Fibroblast of lung (primary cell): ENCODE measurements at regions not wholly inside any gene's neighbourhood (a gene's known extent, or its start where the extent isn't known, plus 50 kb on each side); places are given as distances from the start of the nearest gene placed in this dataset.

Experiments
- DNase-seq, 2 donors: peaks; one replicate each; pipeline versions ENCODE4 v3.0.0 to v3.0.0-alpha.2; 2010; ENCODE audit warnings: low read depth in 2 of 2
- H2AFZ ChIP-seq: 2 replicates; pipeline ENCODE4 v1.5.1; 2012; ENCODE audit warnings: low read length, control low read depth, inconsistent platforms
- H3K27ac ChIP-seq: 2 replicates; pipeline ENCODE4 v1.5.1; 2011; ENCODE audit warnings: low read length, control low read depth; ENCODE audit not compliant: insufficient read depth
- H3K27me3 ChIP-seq: 2 replicates; pipeline ENCODE4 v1.5.1; 2011; ENCODE audit warnings: mild to moderate bottlenecking, low read length; ENCODE audit not compliant: control insufficient read depth, insufficient read depth
- H3K36me3 ChIP-seq: 2 replicates; pipeline ENCODE4 v1.5.1; 2011; ENCODE audit warnings: low read length; ENCODE audit not compliant: control insufficient read depth, insufficient read depth
- H3K4me1 ChIP-seq: 2 replicates; pipeline ENCODE4 v1.5.1; 2011; ENCODE audit warnings: low read length; ENCODE audit not compliant: control insufficient read depth, insufficient read depth; ENCODE audit errors: extremely low read depth
- H3K4me2 ChIP-seq: 2 replicates; pipeline ENCODE4 v1.5.1; 2011; ENCODE audit warnings: low read length, control low read depth; ENCODE audit not compliant: insufficient read depth; ENCODE audit errors: extremely low read depth
- H3K4me3 ChIP-seq, 4 experiments: fragments of 200-600 bp in 1 of 4; sonication (generic) in 1 of 4; replicated peaks in 1 of 4; 2 replicates each; pipeline ENCODE4 v1.5.1; 2011 to 2016; ENCODE audit warnings: low read length in 4 of 4, low read depth in 3 of 4, mild to moderate bottlenecking in 3 of 4, control low read depth in 2 of 4, inconsistent platforms in 1 of 4, mixed read lengths in 1 of 4; ENCODE audit not compliant: insufficient read depth in 1 of 4; ENCODE audit errors: control extremely low read depth in 1 of 4
- H3K79me2 ChIP-seq: 2 replicates; pipeline ENCODE4 v1.5.1; 2012; ENCODE audit warnings: mild to moderate bottlenecking, low read length, inconsistent platforms; ENCODE audit not compliant: control insufficient read depth, insufficient read depth
- H3K9ac ChIP-seq: 2 replicates; pipeline ENCODE4 v1.5.1; 2011; ENCODE audit warnings: mild to moderate bottlenecking, low read length, control low read depth; ENCODE audit not compliant: insufficient read depth
- H3K9me3 ChIP-seq: 2 replicates; pipeline ENCODE4 v1.5.1; 2012; ENCODE audit warnings: low read depth, low read length; ENCODE audit not compliant: control insufficient read depth, insufficient read depth
- H4K20me1 ChIP-seq: 2 replicates; pipeline ENCODE4 v1.5.1; 2011; ENCODE audit warnings: low read length; ENCODE audit not compliant: control insufficient read depth, insufficient read depth; ENCODE audit errors: extremely low read depth
- EZH2 ChIP-seq: IDR thresholded peaks from 2 replicates; pipeline ENCODE4 v1.5.1; 2012; ENCODE audit warnings: low read length, control low read depth, mild to moderate bottlenecking; ENCODE audit errors: missing control alignments
- TF ChIP-seq, protein P1 (sequence below), 2 donors: IDR thresholded peaks in 1 of 2; conservative IDR thresholded peaks in 1 of 2; 1 replicate in 1 of 2; 2 replicates in 1 of 2; pipeline ENCODE4 v1.5.1; 2011 to 2012; ENCODE audit warnings: low read length in 2 of 2, control low read depth in 1 of 2, inconsistent platforms in 1 of 2, low read depth in 1 of 2, mild to moderate bottlenecking in 1 of 2

GRCh38 chr2:166545473-166545872 lies 51.4 kb upstream of the SCN7A start:
- Histone ChIP-seq H2AFZ (no peak overlapping the region), H3K27me3 (no peaks in the 10 kb centered on the region), H3K4me2 (no peak overlapping the region), H3K27ac (no peak overlapping the region), H3K9me3 (no peaks in the 10 kb centered on the region), H3K4me3 (no peak overlapping the region), H3K36me3 (no peaks in the 10 kb centered on the region), H3K9ac (no peak overlapping the region), H3K4me1 (no peaks in the 10 kb centered on the region), H4K20me1 (no peaks in the 10 kb centered on the region), H3K79me2 (no peaks in the 10 kb centered on the region)
- no peak for DNase-seq
- TF ChIP-seq, protein P1, sequence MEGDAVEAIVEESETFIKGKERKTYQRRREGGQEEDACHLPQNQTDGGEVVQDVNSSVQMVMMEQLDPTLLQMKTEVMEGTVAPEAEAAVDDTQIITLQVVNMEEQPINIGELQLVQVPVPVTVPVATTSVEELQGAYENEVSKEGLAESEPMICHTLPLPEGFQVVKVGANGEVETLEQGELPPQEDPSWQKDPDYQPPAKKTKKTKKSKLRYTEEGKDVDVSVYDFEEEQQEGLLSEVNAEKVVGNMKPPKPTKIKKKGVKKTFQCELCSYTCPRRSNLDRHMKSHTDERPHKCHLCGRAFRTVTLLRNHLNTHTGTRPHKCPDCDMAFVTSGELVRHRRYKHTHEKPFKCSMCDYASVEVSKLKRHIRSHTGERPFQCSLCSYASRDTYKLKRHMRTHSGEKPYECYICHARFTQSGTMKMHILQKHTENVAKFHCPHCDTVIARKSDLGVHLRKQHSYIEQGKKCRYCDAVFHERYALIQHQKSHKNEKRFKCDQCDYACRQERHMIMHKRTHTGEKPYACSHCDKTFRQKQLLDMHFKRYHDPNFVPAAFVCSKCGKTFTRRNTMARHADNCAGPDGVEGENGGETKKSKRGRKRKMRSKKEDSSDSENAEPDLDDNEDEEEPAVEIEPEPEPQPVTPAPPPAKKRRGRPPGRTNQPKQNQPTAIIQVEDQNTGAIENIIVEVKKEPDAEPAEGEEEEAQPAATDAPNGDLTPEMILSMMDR (conservative IDR thresholded peaks at IDR 0.05 in 1 of 2, IDR thresholded peaks at IDR 0.05 in 1 of 2; ENCODE audit: low read depth in 1 of 2, low read length in 2 of 2) = no peak
- no peak for TF ChIP-seq EZH2
